Muscle of back (tissue), 3 donors: ENCODE measurements at regions not wholly inside any gene's neighbourhood (a gene's known extent, or its start where the extent isn't known, plus 50 kb on each side); places are given as distances from the start of the nearest gene placed in this dataset.
"Not testable (repeated sequence)": the region's sequence is repeated elsewhere in the genome, so short reads cannot be mapped to it uniquely, and the experiment has no call there.

Experiments used
- DNase-seq, 3 donors: peaks; one replicate each; pipeline versions ENCODE4 v3.0.0 to v3.0.0-alpha.2; 2013

DNA sequence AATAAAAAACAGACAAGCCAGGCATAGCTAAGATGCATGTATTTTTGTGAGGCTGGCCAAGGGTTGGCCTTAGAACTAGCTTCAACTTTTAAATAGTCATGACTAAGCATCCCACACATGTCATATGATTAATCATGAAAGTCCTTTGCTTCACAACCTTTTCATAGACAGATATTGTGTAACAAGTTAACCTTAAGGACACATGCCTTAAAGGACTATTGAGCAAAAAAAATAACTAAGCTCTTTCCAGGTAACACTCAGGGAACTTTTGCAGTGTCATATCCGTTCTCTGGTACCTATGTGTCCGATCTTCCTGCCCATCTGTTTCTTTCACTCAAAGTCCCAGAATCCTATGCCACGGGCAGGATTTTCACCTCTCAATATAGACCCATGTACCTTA is 498.4 kb downstream of the STK39 start:
- peak in 2 of 3 donors; percentile 24 to 41 for DNase-seq

DNA sequence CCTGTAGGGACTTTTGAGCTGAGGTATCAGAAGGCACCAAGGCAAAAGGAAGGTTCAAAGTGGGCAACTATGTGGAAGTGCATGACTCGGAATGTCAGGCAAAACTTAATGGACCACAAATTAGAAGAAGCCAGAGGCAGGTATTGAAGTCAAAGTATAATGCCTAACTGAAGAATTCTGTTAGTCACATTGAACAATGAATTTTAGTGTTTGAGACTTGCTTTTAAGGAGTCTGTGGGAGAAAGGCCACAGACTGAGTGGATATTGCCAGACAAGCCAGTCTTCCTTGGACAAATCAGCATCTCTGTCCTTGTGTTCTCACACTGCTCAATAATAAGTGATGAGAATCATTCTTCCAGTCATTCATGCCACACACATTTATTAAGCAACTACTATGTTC is 498.9 kb downstream of the STK39 start:
- DNase-seq = no peak

DNA sequence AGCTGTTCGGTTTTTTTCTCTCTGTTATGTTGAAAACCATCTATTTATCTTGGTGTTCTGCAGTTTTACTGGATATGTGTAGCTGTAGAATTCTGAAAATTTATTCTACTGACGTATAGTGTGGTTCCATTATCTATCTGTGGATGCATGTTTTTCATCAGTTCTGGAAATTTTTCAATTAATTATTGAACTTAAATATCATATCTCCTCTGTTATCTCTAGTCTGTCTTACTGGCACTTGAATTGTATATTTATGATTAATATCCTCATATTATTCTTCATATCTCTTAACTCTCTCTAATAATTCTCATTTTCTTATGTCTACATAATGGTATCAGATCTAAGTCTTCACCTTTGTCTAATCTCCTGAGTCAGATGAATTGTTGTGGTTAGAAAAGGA is 501.7 kb downstream of the STK39 start:
- DNase-seq = no peak

GRCh38 chr2:167739921-167740320 is 507.5 kb downstream of the STK39 start:
- DNase-seq = not testable (repeated sequence)

DNA sequence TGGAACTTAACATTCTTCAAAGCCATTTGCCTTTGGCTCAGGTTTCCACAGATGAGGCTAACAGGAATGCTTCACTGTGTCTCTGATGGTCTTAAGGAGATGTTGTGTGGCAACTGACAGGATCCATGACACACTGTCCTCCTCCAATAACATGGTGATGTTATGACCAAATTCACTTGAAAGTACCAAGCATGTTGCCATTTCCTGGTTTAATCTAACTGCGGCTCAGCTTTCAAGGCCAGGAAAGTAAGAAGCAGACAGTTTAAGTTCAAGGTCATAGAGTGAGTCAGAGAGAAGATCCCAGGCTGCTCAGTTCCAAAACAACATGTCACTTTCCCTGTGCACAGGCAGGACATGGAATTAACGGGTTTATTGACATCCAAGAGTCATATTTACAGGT is 513.6 kb downstream of the STK39 start:
- DNase-seq = no peak

DNA sequence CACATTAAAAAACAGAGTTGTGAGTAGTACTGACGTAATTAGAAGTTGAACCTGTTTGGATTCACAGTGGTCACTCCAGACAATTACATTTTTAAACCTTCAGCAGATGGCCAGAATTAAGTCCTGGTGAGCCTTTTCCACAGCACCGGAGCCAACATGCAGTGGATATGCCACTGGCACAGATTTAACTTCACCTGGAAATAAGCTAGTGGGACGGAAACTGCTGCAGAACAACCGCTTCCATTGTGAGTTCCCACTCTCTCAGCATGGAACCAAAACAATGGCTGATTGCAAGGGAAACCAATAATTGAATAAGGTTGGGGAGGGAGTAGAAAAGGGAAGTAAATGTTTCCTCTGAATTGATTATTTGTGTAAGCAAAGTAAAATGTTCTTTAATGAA is 515.1 kb downstream of the STK39 start:
- no peak for DNase-seq

- no peak for DNase-seq
Measured at GRCh38 chr2:167729911-167730310, 517.5 kb downstream of the STK39 start.

- DNase-seq = no peak
Measured at GRCh38 chr2:167726788-167727187, 520.6 kb downstream of the STK39 start.

DNA sequence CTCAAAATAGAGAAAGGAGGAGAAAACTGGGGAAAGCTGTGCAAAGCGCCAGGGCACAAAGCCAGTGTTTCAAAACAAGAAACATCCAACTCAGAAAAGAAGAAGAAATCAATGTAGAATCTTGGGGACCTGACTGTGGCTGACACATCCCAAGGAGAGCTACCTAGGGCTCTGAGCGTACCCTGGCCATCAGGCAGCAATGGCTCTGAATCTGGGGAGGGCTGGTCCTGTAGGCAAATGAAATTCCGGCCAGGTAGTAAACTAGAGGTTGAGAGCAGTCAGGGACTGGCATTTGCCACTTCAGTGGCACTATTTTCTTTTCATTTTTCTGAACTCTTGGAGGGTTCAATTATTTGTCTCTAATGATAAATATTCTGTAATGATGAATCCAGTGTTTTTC is 525.8 kb downstream of the STK39 start:
- DNase-seq = no peak

DNA sequence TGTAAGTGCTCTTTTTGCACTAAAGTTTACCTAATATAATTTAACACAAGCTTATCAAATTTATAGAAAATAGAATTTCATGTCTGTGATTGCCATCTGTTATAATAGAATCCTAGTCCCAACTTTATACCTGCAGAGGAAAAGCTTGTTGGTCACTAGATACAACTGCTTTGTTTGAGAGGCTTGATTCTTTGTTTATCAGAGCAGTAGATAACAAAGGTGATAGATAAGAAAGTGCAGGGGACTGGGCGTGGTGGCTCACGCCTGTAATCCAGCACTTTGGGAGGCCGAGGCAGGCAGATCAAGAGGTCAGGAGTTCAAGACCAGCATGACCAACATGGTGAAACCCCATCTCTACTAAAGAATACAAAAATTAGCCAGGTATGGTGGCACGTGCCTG is 528.0 kb downstream of the STK39 start:
- DNase-seq = no peak

- no peak for DNase-seq
Measured at GRCh38 chr2:167718560-167718959, 528.8 kb downstream of the STK39 start.

DNA sequence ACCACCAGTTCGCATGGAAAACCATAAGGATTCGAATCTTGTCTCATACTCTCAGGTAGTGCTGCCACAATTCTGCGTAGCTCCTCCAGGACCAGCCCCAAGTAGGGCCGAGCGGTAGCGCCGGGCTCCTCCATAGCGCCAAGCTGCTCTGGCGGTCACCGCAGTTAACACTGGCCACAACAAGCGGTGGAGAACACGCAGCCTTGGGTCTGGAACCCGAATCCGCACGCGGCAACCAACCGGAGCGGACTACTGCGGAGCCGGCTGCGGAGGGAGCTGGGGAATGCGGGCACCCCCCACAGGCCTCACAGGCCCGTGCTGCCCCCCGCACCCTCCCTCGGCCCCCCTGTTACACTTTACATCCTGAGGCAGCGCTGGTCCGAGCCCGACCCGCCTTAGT is 531.5 kb downstream of the STK39 start:
- DNase-seq = no peak

DNA sequence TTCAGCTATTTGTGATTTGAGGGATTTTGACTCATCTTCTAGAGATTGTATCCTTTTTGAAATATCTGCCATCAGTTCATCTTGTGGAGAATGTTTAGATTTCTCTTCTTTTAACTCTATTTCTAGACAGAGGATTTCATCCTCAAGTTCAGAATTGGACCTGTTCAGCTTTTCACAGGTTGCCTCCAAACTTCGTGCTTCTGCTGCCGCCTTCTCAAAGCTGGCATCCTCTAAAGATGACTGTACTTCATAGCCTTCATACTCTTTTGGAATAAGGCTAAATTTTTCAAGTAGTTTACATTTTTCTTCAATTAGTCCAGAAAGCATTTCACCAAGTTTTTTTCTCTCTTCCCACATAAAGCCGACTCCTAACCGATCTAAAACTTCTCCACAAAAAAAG is 531.9 kb downstream of the STK39 start:
- not testable (repeated sequence) for DNase-seq

- DNase-seq = no peak
Measured at GRCh38 chr2:167712275-167712674, 535.1 kb downstream of the STK39 start.

DNA sequence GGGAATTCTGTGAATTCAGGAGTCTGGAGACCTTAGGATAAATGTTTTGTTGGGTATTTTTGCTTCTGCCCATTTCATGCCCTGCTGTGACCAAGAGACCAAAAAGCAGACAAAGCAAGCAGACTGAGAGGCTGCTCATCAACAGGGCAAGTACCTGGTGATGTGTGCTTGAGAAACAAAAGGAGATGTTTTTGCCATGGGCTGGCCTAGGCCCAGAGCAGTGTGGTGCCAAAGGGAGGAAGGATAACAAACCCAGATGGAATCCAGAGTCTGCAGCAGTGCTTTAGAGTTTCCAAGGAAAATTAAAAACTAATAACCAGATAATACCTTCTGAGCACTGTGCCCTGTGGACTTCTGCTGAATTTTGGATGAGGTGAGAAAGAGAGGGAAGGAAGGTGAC is 538.4 kb downstream of the STK39 start:
- DNase-seq = no peak

- no peak for DNase-seq
Measured at GRCh38 chr2:167706800-167707199, 540.6 kb downstream of the STK39 start.

GRCh38 chr2:167703441-167703840 is 544.0 kb downstream of the STK39 start:
- DNase-seq = no peak

DNA sequence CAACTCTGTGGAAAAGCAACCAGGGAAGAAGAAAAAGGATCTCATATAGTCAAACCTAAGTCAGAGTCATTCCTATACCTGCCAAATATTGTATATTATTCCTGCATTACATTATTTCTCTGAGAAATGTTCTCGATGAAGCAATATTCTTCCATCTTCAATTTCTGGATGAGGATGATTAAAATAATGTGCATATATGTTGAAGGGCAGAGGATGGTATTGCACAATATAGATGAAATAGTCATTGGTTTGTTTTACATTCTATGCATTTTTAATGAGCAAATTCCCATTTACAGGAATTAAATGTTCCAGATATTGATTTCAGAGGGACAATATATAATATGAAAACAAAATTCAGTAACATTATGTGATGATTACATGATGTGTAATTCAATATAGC is 545.2 kb downstream of the STK39 start:
- no peak for DNase-seq

DNA sequence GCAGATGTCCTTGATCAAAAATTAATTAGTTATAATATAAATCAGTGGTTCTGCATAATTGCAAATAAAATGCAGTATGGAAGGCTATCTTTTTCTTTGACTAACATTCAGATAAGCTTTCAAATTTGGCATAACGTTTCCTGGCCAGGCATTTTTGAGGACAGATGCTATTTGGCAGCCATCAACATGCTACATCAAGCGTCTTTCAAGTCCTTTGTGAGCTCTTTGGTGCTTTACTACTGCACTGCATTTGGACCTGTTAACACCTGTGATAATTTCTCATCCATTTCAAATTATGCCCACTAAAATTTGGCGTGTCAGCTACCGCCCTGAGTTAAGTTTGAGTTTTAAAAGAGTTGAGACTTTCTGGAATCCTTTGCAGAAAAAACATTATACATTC is 545.7 kb downstream of the STK39 start:
- DNase-seq = peak in 1 of 3 donors; percentile 31

DNA sequence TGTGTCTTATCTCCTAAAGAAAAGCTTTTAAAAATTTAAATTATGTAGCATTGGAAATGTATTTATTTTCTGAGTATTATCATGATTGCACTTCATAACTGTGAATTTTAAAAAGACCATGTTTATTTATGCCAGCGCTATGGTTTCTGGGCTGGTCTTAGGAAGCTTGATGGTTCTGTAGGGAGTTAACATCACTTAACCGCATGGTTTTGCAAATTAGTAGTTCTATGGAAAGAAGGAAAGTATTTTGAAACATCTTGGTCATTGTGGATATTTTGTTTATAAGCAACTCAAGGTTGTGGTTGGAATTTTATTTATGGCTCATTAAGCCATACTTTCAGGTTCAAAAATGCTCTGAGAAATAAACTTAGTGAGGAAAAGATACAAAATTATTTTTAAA is 549.4 kb downstream of the STK39 start:
- no peak for DNase-seq

DNA sequence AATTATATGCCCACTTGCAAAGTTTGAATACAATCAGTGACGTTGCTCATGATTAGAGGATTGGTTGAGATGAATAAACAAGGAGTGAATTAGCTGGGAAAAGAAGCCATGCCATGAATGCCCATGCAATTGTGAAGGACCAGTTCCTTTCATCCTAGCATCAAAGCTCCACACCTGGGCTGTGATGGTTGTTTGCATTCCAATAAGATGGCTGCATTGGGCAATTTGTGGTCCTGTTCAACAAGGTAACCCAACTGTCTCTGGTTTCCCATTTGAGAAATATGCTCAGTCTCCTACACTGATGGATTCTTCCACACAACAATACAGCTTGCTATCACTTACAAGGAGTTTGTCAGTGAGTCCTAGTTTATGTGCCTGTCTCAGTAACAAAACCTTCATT is 550.2 kb downstream of the STK39 start:
- DNase-seq = no peak

DNA sequence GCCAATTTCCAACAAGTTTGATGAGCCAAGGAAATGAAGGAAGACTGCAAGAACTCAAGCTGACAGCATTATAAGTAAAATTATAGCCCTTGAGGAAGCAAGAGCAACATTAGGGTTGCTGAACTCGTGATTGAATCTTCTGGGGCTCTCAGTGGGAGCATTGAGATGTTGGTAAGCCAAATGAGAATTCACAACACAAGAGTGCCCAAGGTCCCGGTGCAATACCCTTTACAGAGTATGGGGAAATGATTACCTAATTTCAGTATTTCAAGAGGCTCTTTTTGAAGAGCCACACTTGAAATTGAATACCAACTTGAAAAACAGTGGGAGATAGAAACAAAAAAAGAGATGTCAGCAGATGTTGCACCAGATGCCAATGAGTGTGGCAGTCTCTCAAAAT is 554.5 kb downstream of the STK39 start:
- DNase-seq = no peak

GRCh38 chr2:167692191-167692590 is 555.2 kb downstream of the STK39 start:
- no peak for DNase-seq

DNA sequence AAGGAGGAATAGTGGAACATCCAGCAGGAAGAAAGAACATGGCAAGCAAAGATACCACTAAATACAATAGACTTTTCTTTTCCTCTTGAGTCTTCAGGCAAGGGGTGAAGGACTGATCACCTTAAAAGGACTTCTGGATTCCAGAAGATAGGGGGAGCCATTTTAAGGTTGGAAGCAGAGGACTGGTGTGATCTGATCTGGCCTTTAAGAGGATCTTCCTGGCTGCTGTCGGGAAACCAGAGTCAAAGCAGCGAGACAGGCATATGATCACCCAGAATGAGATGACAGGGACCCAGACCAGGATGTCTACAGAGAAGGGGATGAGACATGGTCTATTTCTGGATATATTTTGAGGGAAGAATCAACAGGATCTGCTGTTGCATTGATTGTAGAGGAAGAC is 558.0 kb downstream of the STK39 start:
- no peak for DNase-seq

DNA sequence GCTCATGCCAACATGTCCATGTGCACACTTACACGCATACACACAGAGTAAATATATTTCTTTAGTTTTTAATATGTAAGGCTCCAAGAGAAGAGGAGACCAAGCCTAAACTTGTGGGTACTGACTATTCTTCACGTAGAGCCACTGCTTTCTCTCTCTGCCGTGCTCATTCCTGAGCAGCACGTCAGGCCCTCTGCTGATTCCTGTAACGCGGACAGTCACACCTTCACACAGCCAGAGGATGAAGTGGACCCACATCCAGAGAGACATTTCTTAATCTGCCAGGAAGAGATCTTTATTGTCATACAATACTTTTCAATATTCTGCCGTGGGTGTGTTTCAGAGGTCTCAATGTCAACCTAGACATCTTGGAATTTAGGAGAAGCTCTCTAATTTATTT is 560.7 kb downstream of the STK39 start:
- no peak for DNase-seq
